Fibroblast of mammary gland (primary cell): ENCODE measurements at regions not wholly inside any gene's neighbourhood (a gene's known extent, or its start where the extent isn't known, plus 50 kb on each side); places are given as distances from the start of the nearest gene placed in this dataset.

ENCODE experiments used
- DNase-seq: peaks from one replicate; pipeline ENCODE4 v3.0.0-alpha.2; 2010; ENCODE audit warnings: low read depth
- H3K4me3 ChIP-seq: 2 replicates; pipeline ENCODE4 v1.5.1; 2011; ENCODE audit warnings: low read depth, mild to moderate bottlenecking, low read length, moderate library complexity; ENCODE audit not compliant: control insufficient read depth
- TF ChIP-seq, protein P1 (sequence below): conservative IDR thresholded peaks from 2 replicates; pipeline ENCODE4 v1.5.1; 2011; ENCODE audit warnings: low read depth, low read length, inconsistent platforms; ENCODE audit not compliant: control insufficient read depth, insufficient read depth

DNA sequence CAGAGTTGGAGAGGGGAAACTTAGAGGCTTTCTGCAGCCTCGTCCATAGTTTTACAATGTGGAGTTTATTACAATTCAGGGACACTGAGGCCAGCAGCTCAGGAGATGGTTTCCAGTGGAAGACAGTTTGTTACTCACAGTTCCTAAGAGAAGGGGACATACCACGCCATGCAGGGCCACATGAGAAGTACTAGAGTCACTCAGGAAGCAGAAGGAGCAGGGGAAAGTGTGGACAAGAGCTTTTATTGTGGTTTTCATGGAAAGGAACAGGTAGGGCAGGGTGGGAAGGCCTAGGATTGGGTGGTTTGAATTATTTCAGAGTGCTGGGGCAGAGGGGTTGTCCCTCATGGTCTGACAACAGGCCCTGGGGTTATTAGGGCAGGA is 292.1 kb upstream of the IGFBP3 start:
- H3K4me3 ChIP-seq: no peak overlapping the region
- no peak for DNase-seq
- TF ChIP-seq, protein P1, sequence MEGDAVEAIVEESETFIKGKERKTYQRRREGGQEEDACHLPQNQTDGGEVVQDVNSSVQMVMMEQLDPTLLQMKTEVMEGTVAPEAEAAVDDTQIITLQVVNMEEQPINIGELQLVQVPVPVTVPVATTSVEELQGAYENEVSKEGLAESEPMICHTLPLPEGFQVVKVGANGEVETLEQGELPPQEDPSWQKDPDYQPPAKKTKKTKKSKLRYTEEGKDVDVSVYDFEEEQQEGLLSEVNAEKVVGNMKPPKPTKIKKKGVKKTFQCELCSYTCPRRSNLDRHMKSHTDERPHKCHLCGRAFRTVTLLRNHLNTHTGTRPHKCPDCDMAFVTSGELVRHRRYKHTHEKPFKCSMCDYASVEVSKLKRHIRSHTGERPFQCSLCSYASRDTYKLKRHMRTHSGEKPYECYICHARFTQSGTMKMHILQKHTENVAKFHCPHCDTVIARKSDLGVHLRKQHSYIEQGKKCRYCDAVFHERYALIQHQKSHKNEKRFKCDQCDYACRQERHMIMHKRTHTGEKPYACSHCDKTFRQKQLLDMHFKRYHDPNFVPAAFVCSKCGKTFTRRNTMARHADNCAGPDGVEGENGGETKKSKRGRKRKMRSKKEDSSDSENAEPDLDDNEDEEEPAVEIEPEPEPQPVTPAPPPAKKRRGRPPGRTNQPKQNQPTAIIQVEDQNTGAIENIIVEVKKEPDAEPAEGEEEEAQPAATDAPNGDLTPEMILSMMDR: no peak

DNA sequence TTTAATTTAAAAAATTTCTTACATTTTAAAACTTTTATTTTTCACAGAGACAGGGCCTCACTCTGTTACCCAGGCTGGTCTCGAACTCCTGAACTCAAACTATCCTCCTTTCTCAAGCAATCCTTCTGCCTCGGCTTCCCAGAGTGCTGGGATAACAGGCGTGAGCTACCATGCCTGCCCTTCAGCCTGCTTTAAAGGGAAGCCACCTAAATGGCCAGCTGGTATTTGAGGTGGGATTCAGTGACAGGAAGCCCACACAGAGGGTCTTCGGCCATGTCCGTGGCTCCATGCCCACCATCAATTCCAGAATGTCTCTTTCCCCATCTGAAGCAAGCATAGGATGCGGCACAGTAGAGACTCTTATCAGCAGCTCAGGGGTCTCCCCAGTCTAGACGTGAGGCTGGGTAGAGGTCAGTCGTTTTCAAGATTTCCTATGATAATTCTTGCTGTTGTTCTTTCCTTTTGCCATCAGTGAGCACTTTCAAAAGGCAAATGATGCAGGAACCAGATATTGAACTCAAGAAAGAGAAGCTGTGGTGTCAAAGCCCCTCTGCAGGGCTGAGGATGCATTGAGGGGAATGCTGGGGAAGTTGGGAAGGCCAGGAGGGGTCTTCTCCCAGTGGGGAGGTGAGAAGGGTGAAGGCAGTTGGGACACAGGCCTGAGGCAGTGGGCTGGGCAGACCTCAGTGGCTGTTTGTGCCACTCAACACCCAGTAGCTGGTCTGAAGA is 291.5 kb upstream of the IGFBP3 start:
- DNase-seq: no peak
- TF ChIP-seq, protein P1: no peak
- H3K4me3 ChIP-seq: no peak overlapping the region

DNA sequence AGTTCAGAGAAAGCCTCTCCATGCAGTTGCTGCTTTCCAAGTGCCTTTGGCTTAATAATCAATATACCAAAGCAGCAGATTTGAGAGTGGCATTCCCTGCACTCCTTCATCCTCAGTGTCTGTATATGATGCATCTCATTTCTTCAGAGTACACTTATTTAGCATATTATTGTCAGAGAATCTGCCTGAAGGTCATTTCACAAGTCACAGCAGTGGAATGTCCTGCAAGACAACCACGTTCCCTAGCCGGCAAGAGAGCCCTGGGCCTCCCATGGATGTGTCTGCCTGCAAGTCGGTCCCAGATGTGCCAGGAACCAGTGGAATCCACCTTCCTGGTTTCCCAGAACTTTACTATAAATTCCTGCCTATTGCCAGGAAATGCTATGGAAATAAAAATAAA is 289.4 kb upstream of the IGFBP3 start:
- TF ChIP-seq, protein P1: no peak
- no peak for DNase-seq
- no peak overlapping the region for H3K4me3 ChIP-seq

DNA sequence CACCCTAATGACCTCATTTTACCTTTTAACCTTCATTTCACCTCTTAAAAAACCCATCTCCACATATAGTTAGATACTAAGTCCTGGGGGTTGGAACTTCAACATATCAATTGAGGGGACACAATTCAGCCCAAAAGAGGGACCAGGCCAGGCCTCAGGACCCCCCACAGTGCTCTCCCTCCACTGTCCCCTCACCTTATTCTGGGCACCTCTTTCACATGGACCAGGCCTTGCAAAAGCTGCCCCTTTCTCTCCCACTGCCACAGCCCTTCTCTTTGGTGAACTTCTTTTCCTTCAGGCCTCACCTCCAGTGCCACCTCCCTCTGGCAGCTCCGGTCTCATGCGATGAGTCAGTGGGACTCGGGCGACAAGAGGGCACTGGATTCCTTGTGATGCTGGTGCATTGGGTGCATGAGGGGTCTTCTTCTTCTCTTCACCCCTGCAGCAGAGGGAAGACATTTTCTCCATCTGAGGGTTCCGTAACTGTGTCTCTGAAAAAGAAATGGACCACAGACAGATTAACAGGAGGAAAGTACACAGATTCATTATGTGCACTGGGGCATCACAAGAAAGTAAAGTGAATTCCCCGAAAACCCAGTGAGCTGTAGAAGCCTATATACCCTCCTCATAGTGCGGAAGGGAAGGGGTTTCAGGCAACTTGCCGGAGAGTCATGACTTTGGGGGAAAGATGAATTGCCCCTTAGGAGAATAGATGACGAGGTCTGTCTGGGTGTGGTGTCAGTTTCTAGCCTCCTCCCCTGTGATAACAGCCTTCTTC is 288.7 kb upstream of the IGFBP3 start:
- TF ChIP-seq, protein P1: no peak
- no peak overlapping the region for H3K4me3 ChIP-seq
- DNase-seq: no peak

DNA sequence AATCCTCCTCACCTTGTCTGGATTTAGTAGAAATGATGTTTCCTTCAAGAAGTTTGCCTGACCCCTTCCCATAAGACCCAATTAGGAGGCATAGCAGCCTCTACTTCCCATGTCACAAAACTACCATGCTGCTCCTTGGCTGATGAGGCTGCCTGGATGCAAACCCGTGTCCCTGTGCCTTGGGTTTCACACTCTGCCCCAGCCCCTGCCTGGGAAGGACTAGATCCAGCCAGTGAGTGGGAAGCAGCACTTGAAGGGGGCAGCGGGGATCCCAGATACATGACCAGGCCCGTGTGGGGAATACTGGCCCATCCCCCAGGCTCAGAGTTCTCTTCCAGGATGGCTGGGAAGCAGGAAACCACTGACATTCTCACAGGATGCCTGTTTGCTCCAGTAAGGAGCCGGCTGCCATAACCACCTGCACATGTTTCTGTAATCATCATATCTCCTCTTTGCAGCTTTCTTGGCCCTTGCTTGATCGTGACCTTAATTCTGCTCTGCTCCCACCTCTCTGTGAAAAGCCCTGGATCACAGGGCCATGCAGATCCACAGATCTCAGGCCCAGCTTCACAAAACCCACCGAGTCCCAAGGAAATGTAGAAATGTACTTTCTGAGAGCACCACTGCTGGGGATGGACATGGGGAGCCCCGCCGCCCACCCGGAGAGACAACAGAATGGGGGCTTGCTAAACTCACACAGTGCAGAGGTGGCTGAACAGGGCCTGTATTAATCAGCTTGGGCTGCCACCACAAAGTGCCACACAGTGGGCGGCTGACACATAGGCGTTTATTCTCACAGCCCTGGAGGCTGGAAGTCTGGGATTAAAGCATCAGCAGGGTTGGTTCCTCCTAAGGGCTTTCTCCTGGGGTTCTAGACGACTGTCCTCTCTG is 287.8 kb upstream of the IGFBP3 start:
- no peak for DNase-seq
- TF ChIP-seq, protein P1: no peak
- no peak overlapping the region for H3K4me3 ChIP-seq

DNA sequence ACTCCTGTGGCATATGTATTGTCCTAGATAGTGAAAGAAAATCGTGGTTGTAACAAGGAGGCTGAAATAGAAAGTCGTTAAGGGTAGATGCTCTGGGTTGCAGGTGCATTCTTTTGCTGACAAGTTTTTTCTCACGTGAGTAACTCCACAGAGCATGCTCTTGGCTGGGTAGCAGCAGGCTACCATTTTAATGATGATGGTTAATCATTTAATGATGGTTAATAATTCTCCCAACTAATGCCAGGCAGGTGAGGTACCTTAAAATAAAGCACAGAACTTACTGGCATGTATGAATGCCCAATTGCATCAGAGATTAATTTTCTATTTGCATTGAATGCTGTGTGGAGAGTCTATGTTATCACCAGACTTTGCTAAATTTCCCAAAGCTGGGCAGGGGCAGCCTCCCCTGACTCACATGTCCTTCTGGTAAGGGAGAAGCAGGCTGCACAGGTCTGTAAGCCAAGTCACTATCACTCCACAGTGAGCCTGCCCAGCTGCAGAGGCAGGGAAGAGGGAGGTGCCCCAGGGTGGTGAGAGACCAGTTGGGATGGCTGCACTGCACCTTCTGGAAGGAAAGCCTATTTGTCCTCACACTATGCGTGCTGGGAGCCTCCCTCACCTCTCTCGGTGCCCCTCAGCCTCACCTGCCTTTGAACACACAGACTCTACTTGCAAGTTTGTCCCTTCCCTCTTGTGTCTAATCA is 287.0 kb upstream of the IGFBP3 start:
- DNase-seq: no peak
- TF ChIP-seq, protein P1: no peak
- no peak overlapping the region for H3K4me3 ChIP-seq
